ENCODE measurements at regions not wholly inside any gene's neighbourhood (a gene's known extent, or its start where the extent isn't known, plus 50 kb on each side); places are given as distances from the start of the nearest gene placed in this dataset.

GRCh38 chr2:223121283-223121682 lies 69.3 kb downstream of the KCNE4 start:
- no peak for TF ChIP-seq CTCF (conservative IDR thresholded peaks at IDR 0.05; ENCODE audit: low read length)
- no peak for DNase-seq (ENCODE audit: low read depth)
- H3K4me3 ChIP-seq (ENCODE audit: low read length): no peak overlapping the region

- no peak for DNase-seq (ENCODE audit: low read depth)
- H3K4me3 ChIP-seq (ENCODE audit: low read length): no peak overlapping the region
- TF ChIP-seq CTCF (conservative IDR thresholded peaks at IDR 0.05; ENCODE audit: low read length): no peak
Observed at GRCh38 chr2:223122781-223123180, 70.8 kb downstream of the KCNE4 start.

- peak; percentile 83 for DNase-seq (ENCODE audit: low read depth)
Observed at GRCh38 chr2:223123855-223124610, 72.0 kb downstream of the KCNE4 start.

GRCh38 chr2:223141606-223142005 lies 89.6 kb downstream of the KCNE4 start:
- TF ChIP-seq CTCF (conservative IDR thresholded peaks at IDR 0.05; ENCODE audit: low read length): no peak
- no peak overlapping the region for H3K4me3 ChIP-seq (ENCODE audit: low read length)
- DNase-seq (ENCODE audit: low read depth): no peak

More at GRCh38 chr2:223123855-223124610, 72.0 kb downstream of the KCNE4 start:
- TF ChIP-seq CTCF (conservative IDR thresholded peaks at IDR 0.05; ENCODE audit: low read length): no peak
- H3K4me3 ChIP-seq (ENCODE audit: low read length): no peak overlapping the region

GRCh38 chr2:223142118-223142517 lies 90.1 kb downstream of the KCNE4 start:
- DNase-seq (ENCODE audit: low read depth): no peak
- H3K4me3 ChIP-seq (ENCODE audit: low read length): no peak overlapping the region
- no peak for TF ChIP-seq CTCF (conservative IDR thresholded peaks at IDR 0.05; ENCODE audit: low read length)

- no peak for TF ChIP-seq CTCF (conservative IDR thresholded peaks at IDR 0.05; ENCODE audit: low read length)
Observed at GRCh38 chr2:223147431-223147830, 95.4 kb downstream of the KCNE4 start.

GRCh38 chr2:223148516-223148915 lies 96.5 kb downstream of the KCNE4 start:
- DNase-seq (ENCODE audit: low read depth): no peak
- TF ChIP-seq CTCF (conservative IDR thresholded peaks at IDR 0.05; ENCODE audit: low read length): no peak
- no peak overlapping the region for H3K4me3 ChIP-seq (ENCODE audit: low read length)

More at GRCh38 chr2:223147431-223147830, 95.4 kb downstream of the KCNE4 start:
- no peak overlapping the region for H3K4me3 ChIP-seq (ENCODE audit: low read length)
- no peak for DNase-seq (ENCODE audit: low read depth)
